ENCODE measurements at regions not wholly inside any gene's neighbourhood (a gene's known extent, or its start where the extent isn't known, plus 50 kb on each side); places are given as distances from the start of the nearest gene placed in this dataset.

DNA sequence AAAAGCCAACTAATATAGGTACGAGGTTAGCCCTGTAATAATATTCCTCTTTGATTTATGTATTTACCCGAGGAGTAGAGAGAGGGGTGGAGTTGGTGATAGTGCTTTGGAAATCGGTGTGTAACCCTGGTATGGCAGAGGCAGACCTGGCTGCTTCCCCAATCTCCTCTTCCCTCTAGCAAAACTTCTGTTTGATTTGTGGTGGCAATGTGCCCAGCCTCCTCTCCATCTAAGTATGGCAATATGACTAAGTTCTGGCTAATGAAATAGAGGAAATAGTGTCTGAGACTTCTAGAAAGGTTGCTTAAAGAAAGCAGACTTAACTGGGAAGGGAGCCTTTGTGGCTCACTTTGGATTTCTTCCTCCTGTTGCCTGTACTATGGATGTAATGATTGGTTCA lies 491.1 kb downstream of the ENC1 start:
- Histone ChIP-seq H3K4me2 (ENCODE audit: low read depth, low read length) (no peak overlapping the region), H3K27ac (ENCODE audit: low read length) (no peak overlapping the region), H3K4me1 (ENCODE audit: low read length) (no peaks in the 10 kb centered on the region), H2AFZ (ENCODE audit: low read length) (no peak overlapping the region), H3K9ac (ENCODE audit: low read length) (no peak overlapping the region), H3K79me2 (ENCODE audit: low read length) (no peaks in the 10 kb centered on the region), H3K27me3 (replicated peaks; ENCODE audit: insufficient read depth, low read length) (no peaks in the 10 kb centered on the region), H4K20me1 (ENCODE audit: insufficient read depth, low read length) (no peaks in the 10 kb centered on the region), H3K36me3 (replicated peaks; ENCODE audit: insufficient read depth, low read length) (no peaks in the 10 kb centered on the region), H3K9me2 (replicated peaks; ENCODE audit: insufficient read depth, low read length) (no peaks in the 10 kb centered on the region), H3K9me3 (replicated peaks; ENCODE audit: insufficient read depth, low read length) (no peaks in the 10 kb centered on the region), H3F3A (ENCODE audit: insufficient read depth, low read length) (no peaks in the 10 kb centered on the region), H3K4me3 (ENCODE audit: low read length) (no peak overlapping the region)
- DNase-seq = no peak
- TF ChIP-seq, protein P1, sequence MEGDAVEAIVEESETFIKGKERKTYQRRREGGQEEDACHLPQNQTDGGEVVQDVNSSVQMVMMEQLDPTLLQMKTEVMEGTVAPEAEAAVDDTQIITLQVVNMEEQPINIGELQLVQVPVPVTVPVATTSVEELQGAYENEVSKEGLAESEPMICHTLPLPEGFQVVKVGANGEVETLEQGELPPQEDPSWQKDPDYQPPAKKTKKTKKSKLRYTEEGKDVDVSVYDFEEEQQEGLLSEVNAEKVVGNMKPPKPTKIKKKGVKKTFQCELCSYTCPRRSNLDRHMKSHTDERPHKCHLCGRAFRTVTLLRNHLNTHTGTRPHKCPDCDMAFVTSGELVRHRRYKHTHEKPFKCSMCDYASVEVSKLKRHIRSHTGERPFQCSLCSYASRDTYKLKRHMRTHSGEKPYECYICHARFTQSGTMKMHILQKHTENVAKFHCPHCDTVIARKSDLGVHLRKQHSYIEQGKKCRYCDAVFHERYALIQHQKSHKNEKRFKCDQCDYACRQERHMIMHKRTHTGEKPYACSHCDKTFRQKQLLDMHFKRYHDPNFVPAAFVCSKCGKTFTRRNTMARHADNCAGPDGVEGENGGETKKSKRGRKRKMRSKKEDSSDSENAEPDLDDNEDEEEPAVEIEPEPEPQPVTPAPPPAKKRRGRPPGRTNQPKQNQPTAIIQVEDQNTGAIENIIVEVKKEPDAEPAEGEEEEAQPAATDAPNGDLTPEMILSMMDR (IDR thresholded peaks at IDR 0.05; ENCODE audit: low read length) = no peak
- TF ChIP-seq EZH2 (optimal IDR thresholded peaks at IDR 0.05; ENCODE audit: low read depth, low read length) = no peak
- TF ChIP-seq EZH2phosphoT487 (IDR thresholded peaks at IDR 0.05; ENCODE audit: low read length) = no peak

DNA sequence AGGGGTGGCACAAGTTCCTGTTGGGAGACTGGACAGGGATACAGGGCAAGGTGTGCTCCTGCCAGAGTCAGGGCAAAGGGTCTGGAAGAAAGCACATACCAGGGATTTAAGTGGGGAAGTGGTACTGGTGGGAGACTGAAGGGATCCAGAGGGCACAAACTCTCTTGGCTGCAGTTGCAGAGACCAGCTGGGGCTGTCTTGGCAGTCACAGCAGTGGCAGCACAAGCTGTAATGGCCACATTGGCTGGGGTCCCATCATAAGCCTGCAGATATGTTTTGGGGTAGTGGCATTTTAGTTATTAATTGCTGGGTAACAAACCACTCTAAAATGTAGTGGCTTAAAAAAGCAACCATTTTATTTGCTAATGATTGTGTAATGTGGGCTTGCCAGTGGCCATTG lies 492.2 kb downstream of the ENC1 start:
- no peaks in the 10 kb centered on the region for H3K9me3 ChIP-seq (replicated peaks; ENCODE audit: insufficient read depth, low read length)
- H3F3A ChIP-seq (ENCODE audit: insufficient read depth, low read length) = no peaks in the 10 kb centered on the region
- H3K27me3 ChIP-seq (replicated peaks; ENCODE audit: insufficient read depth, low read length) = no peaks in the 10 kb centered on the region
- H2AFZ ChIP-seq (ENCODE audit: low read length) = no peak overlapping the region
- no peak for DNase-seq
- H3K27ac ChIP-seq (ENCODE audit: low read length) = no peak overlapping the region
- H3K4me2 ChIP-seq (ENCODE audit: low read depth, low read length) = no peak overlapping the region
- no peaks in the 10 kb centered on the region for H3K36me3 ChIP-seq (replicated peaks; ENCODE audit: insufficient read depth, low read length)
- H3K79me2 ChIP-seq (ENCODE audit: low read length) = no peaks in the 10 kb centered on the region
- no peaks in the 10 kb centered on the region for H3K4me1 ChIP-seq (ENCODE audit: low read length)
- no peak overlapping the region for H3K4me3 ChIP-seq (ENCODE audit: low read length)
- H3K9me2 ChIP-seq (replicated peaks; ENCODE audit: insufficient read depth, low read length) = no peaks in the 10 kb centered on the region
- H4K20me1 ChIP-seq (ENCODE audit: insufficient read depth, low read length) = no peaks in the 10 kb centered on the region
- H3K9ac ChIP-seq (ENCODE audit: low read length) = no peak overlapping the region
- TF ChIP-seq, protein P1 (IDR thresholded peaks at IDR 0.05; ENCODE audit: low read length) = no peak
- TF ChIP-seq EZH2phosphoT487 (IDR thresholded peaks at IDR 0.05; ENCODE audit: low read length) (no peak), EZH2 (optimal IDR thresholded peaks at IDR 0.05; ENCODE audit: low read depth, low read length) (no peak)

DNA sequence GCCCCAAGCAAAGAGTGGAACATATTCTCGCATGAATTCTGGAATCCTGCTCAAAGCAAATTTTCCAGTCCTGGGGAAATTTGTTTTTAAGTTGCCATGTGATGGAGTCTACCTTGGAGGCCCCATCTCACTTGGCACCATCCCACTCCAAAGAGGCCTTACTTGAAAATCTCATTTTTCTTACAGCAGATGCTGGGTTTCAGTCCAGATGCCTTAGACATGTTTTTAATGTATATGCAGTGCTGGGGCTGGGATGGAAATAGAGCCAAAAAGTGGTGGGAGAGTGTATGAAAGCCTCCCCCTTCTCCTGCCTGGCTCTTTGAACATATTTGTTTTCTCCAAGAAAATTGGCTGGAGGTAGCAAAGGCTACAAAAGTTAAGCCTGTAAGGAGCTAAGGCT lies 493.7 kb downstream of the ENC1 start:
- Histone ChIP-seq H4K20me1 (ENCODE audit: insufficient read depth, low read length) (no peaks in the 10 kb centered on the region), H3K36me3 (replicated peaks; ENCODE audit: insufficient read depth, low read length) (no peaks in the 10 kb centered on the region), H3K4me1 (ENCODE audit: low read length) (no peaks in the 10 kb centered on the region), H3K27me3 (replicated peaks; ENCODE audit: insufficient read depth, low read length) (no peaks in the 10 kb centered on the region), H2AFZ (ENCODE audit: low read length) (no peak overlapping the region), H3K79me2 (ENCODE audit: low read length) (no peaks in the 10 kb centered on the region), H3K9ac (ENCODE audit: low read length) (no peak overlapping the region), H3K27ac (ENCODE audit: low read length) (no peak overlapping the region), H3K9me3 (replicated peaks; ENCODE audit: insufficient read depth, low read length) (no peaks in the 10 kb centered on the region), H3K4me3 (ENCODE audit: low read length) (no peak overlapping the region), H3F3A (ENCODE audit: insufficient read depth, low read length) (no peaks in the 10 kb centered on the region), H3K9me2 (replicated peaks; ENCODE audit: insufficient read depth, low read length) (no peaks in the 10 kb centered on the region), H3K4me2 (ENCODE audit: low read depth, low read length) (no peak overlapping the region)
- no peak for DNase-seq
- no peak for TF ChIP-seq EZH2phosphoT487 (IDR thresholded peaks at IDR 0.05; ENCODE audit: low read length)
- TF ChIP-seq, protein P1 (IDR thresholded peaks at IDR 0.05; ENCODE audit: low read length) = no peak
- TF ChIP-seq EZH2 (optimal IDR thresholded peaks at IDR 0.05; ENCODE audit: low read depth, low read length) = no peak
